NCI-H82 treated with DMSO at 0.1 percent for 48 hours (cell line): ENCODE measurements at regions not wholly inside any gene's neighbourhood (a gene's known extent, or its start where the extent isn't known, plus 50 kb on each side); places are given as distances from the start of the nearest gene placed in this dataset.
"Not testable (repeated sequence)": the region's sequence is repeated elsewhere in the genome, so short reads cannot be mapped to it uniquely, and the experiment has no call there.

Experiments
- DNase-seq: peaks from one replicate; lab custom pipeline; 2025; ENCODE audit not compliant: unreplicated experiment; lab: John Stamatoyannopoulos, UW

DNA sequence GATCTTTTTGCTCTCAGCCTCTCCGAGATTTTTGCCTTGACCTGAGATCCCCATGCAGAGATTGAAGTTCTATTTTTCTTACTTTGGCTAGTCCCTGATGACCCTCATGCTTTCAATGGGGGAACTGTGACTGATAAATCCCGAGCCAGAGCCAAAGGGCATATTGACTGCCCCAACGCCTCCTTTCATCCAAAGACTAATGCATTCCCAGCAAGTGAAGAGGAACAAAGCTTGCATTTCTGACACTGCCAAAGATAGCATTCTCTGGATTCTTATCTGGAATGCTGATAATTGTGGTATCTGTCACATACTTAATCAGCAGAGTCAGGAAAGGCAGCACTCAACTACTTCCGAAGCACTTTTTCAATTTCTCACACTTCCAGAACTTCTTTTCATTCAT lies 152.3 kb upstream of the EGLN3 start:
- no peak for DNase-seq

GRCh38 chr14:34099635-34100034 lies 148.8 kb upstream of the EGLN3 start:
- no peak for DNase-seq

DNA sequence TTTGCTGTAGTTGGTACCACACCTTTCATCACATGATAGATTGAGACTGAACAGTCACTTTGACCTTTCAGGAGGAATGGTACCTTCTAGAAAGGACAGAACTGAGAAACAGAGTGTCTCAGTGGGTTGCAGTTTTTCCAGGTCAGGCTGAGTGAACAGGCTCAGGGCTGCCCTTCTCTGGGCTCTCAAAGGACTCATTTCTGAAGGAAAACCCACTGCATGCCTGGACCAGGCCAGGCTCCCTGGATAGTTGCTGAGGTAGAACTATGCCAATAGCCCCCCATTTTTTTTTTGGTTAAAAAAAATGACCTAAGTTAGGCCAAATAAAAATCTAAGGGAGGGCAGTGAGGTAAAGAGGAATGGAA lies 148.1 kb upstream of the EGLN3 start:
- no peak for DNase-seq

DNA sequence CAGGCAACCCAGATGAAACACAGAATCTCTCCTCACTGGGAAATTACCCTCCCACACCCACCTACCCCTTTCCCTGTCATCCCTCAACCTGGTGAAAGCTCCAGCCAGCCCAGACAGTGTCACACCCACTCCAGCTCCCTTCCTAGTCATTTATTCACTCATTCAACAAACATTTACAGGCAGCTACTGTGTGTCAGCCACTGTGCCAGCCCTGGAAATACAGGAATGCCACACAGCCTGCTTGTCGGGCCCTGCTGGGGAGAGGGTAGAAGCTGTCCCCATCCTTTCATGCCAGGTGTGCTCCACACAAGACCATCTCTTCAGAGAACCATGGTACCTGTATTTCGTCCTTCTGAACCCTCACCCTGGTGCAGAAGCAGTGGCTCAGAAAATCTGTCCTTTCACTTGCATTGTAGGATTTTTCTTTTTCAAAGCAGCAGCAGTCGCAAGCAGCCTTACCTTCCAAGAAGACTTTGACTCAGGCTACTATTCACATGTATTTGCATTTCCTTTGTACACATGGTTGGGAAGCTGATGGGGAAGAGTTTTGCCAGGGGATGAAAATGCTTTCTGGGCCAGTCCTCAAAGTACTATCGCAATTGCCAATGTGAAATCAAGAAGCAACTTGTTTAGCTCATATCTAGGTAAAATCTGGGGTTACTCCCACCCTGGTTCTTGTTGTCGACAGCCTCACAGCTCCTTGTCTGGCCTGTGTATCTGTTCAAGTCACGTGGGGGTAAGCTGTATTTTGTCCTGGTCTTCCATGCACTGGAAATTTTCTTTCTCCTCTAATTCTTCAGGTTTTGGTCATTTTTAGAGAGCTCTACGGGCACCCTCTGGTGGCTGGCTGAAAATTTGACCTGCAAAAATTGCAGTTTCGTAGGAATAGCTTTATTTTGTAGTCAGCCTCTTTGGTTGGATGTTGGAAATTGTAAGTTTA lies 147.4 kb upstream of the EGLN3 start:
- DNase-seq, result no peak

GRCh38 chr14:34097644-34098043 lies 146.8 kb upstream of the EGLN3 start:
- no peak for DNase-seq

- DNase-seq, result no peak
Measured at GRCh38 chr14:34094384-34094783, 143.5 kb upstream of the EGLN3 start.

GRCh38 chr14:34093883-34094282 lies 143.0 kb upstream of the EGLN3 start:
- DNase-seq, result no peak

DNA sequence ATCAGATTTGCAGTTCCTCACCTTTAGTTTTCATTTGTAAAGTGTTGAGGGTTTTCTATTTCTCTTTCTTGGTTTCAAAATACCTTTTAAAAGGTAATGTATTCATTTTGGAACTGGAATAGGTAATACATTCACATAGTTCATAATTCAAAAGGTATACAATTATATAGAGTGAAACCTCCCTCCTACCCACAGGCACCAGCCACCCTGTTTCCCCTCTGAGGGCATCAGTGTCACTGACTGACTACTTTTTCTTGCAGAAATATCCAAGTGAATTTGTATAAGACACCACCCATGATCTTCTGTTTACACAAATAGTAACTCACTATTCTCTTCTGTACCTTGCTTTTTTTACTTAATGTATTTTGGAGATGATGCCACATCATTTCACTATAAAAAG lies 139.6 kb upstream of the EGLN3 start:
- DNase-seq, result no peak

- DNase-seq, result no peak
Measured at GRCh38 chr14:34088914-34089313, 138.0 kb upstream of the EGLN3 start.

DNA sequence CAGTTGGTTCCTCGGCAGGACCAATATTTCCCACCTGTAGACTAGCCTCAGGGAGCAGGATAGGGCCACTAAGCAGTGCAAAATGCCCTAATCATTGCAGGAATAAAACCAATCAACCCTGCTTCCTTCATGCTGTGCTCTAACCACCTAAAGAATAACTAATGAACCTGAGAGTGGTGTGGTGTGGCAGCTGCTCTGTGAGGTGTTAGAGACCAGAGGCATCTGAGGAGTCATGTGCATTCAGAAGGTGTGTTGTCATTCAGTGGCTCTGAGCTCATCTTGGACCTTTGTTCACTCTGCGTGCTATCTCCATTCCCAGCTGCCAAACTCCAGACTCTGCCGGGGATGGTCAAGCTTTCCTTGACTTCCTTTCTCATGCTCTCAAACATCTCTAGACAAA lies 136.7 kb upstream of the EGLN3 start:
- DNase-seq, result no peak

DNA sequence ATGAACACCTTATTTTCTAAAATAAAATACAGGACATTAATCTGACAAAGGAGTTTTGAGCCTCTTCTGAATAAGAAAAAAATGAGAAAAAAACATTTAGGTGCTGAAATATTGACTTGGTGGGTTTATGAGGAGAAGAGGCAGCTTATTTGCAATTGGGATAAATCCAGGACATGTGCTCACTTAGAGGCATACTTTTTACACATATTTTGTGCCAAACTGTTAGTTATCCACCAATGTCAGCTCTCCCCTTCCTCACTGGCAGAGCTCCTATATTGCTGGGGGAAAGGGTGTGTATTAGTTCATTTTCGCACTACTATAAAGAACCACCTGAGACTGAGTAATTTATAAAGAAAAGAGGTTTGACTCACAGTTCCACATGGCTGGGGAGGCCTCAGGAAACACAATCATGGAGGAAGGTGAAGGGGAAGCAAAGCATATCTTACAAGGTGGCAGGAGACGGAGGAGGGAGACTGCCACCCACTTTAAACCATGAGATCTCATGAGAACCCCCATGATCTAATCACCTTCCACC lies 135.4 kb upstream of the EGLN3 start:
- DNase-seq, result no peak

DNA sequence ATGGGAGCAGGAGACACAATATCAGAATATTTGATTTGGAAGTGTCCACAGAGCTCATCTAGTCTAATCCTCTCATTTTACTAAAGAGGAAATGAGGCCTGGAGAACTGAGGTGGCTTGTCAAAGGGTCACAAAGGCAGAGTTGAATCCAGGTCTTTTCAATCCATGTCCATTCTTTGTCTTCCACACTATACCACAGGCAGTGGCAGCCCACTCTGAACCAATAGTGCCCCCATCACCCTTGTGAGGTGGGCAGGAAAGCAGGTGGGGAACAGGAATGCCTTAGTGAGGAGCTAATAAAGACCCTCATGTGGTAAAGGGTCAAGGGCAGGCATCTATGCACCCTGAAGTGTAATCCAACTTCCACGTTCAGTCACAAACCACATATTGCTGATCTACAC lies 134.8 kb upstream of the EGLN3 start:
- DNase-seq, result no peak

DNA sequence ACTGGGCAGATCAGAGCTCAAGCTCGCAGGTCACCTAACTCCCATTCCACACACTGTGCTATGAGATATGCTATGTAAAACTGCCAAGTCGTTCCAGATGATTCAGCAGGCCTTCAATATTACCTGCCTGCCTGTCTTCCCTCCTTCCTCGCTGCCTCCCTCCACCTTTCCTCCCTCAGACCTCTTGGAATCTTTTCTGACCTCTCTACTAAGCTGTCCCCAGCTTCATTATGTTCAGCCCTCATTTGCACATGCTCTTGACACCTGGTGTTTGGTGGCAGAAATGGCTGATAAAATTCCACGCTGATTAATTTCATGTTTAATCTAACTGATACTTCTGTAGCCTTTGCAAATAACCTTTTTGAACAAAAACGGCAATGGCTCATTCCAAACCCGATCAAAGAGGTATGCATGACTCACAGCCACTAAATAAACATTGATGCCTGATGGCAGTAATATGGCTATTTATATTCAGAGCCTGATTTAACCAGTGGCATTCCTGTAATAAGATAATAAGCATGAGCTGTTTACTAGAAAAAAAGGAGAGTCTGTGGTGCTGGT lies 130.8 kb upstream of the EGLN3 start:
- no peak for DNase-seq

GRCh38 chr14:34081101-34081575 lies 130.3 kb upstream of the EGLN3 start:
- DNase-seq, result no peak

DNA sequence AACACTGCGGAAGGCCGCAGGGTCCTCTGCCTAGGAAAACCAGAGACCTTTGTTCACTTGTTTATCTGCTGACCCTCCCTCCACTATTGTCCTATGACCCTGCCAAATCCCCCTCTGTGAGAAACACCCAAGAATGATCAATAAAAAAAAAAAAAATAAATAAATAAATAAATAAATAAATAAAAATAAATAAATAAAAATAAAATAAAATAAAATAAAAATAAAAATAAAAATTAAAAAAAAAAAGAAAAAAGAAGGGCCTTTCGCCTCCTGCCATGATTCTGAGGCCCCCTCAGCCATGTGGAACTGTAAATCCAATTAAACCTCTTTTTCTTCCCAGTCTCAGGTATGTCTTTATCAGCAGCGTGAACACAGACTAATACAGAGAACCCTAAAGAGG lies 128.8 kb upstream of the EGLN3 start:
- DNase-seq, result not testable (repeated sequence)

DNA sequence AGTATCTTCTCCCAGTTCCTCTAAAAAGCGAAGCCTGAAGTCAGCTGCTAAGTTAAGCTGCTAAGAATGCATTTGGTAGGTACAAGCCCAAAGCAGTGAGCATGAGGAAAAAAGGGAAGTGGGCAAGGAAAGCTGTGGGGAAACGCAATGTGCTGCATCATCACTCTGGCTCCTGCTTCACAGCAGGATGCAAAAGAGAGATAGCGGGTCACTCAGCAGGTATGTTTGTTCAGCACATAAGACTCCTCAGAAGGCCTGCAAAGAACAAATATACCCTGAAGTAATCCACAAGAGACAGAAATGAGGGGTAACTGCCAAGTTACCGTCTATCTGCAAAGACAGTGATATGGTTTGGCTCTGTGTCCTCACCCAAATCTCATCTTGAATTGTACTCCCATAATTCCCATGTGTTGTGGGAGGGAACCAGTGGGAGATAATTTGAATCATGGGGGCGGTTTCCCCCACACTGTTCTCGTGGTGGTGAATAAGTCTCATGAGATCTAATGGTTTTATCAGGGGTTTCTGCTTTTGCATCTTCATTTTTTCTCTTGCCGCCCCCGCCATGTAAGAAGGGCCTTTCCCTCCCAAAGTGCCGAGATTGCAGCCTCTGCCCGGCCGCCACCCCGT lies 127.4 kb upstream of the EGLN3 start:
- DNase-seq, result no peak

DNA sequence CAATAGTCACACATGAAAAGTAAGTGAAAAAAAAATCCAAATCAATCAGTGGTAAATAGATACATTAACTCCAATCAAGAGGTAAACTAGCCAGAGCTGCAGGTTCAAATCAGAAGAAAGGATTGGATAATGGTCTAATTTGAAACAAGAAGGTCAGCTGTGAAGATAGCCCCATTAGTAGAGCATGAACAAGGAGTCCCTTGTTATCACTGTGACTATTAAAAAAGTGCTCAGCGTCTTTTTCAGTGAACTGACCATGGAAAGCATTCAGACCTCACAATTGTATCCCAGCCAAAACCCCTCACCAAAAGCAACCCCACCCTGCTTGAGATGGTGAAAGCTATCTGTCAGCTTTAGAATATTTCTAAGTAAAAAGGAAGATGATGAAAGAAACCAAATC lies 125.0 kb upstream of the EGLN3 start:
- DNase-seq, result no peak

DNA sequence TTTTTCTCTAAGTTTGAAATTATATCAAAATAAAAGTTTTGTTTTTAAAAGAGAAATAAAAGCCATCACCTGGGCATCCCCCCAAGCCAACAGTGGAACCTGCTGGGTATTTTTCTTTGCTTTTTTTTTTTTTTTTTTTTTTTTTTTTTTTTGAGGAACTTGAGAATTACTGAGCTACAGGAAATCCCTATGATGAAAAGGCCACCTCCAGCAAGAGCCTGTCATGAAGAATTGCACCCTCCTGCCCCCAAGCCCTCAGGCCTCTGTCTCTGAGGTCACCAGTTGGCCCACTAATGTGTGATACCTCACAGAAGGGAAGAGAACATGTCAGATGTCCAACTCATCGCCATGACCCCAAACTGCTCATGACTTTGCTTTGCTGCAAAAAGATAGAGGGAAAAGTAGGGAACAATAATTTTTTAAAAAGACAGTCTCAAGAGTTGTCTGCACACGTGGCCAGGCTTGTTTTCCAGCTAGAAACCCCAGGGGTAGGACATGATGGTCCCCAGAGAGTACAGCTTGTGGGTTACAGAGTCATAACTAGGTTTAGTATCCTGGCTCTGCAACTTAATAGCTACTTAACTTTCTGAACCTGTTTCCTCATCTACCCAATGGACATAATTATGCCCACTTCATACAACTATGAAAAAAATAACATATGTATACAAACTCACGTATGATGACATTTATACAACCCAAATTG lies 124.3 kb upstream of the EGLN3 start:
- no peak for DNase-seq

DNA sequence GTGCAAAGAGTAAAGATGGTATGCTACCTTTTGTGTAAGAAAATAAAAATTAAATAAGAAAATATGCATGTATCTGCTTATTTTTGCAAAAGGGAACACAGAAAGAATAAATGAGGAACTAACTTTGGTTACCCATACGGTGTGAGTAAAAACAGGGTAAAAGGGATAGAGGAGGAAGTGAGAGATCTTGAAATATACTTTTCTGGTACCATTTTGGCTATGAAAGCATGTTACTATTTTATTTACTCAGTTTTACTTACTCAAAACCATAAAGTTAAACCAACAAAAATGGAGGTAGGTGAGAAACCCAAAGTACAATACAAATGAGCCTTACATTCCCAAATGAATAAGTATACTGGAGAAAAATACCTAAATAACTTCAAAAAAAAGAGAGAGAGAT lies 122.0 kb upstream of the EGLN3 start:
- no peak for DNase-seq

DNA sequence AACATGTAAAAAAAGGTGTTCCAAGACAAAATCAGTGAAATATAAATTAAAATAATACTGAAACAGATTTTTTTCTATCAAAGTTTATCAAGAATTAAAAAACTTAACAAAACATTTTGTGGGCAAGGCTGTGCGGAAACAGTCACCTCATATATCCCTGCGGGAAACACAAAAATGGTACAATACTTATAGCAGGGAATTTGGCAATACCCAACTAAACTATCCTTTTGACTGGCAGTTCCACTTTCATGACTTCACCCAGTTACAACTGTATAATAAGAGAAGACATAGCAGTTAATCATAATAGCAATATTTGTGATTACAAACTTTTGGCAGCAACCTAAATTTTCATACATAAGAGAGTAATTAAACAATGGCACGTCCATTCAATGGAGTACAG lies 121.5 kb upstream of the EGLN3 start:
- no peak for DNase-seq

DNA sequence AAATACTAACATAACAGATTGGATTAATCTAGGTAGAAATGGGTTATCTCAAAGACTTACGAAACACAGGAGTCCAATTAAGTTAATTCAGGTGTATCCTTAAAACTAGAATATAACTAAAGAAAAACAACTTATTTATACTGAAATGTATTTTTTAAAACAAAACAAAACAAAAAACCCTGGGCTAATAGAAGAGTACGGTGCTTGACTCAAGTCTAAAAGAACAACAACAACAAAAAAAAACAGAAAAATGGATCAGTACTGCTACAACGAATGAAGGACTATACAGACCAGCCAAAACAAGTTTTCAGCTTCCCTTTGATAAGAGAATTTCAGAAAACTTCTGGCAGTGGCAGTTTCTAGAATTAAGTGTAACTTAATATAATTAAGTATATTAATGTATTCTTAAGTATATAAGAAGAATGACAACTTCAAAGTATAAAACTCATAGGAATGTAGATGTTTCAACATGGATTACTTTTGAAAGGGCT lies 120.1 kb upstream of the EGLN3 start:
- DNase-seq, result no peak
